Ascending aorta (tissue), 2 donors: ENCODE measurements at regions not wholly inside any gene's neighbourhood (a gene's known extent, or its start where the extent isn't known, plus 50 kb on each side); places are given as distances from the start of the nearest gene placed in this dataset.

Source experiments
- DNase-seq, 2 donors: peaks; one replicate each; pipeline ENCODE4 v3.0.0-alpha.2; 2019; ENCODE audit warnings: low spot score in 2 of 2
- H3K27ac ChIP-seq, 2 donors: fragments of 200-600 bp; sonication (generic); one replicate each; pipeline ENCODE4 v1.5.1; 2016 to 2017; ENCODE audit warnings: mild to moderate bottlenecking in 1 of 2
- H3K27me3 ChIP-seq: fragments of 200-600 bp; sonication (generic); one replicate; pipeline ENCODE4 v1.5.1; 2017
- H3K36me3 ChIP-seq, 2 donors: fragments of 200-600 bp; sonication (generic); one replicate each; pipeline ENCODE4 v1.5.1; 2016
- H3K4me1 ChIP-seq, 2 donors: fragments of 200-600 bp; sonication (generic); one replicate each; pipeline ENCODE4 v1.5.1; 2016 to 2017; ENCODE audit warnings: mild to moderate bottlenecking in 1 of 2
- H3K4me3 ChIP-seq, 2 donors: fragments of 200-600 bp; sonication (generic); one replicate each; pipeline ENCODE4 v1.5.1; 2016 to 2017; ENCODE audit warnings: mild to moderate bottlenecking in 1 of 2
- H3K9me3 ChIP-seq, 2 donors: fragments of 200-600 bp; sonication (generic); one replicate each; pipeline ENCODE4 v1.5.1; 2016
- CTCF ChIP-seq, 3 experiments: fragments of 200-600 bp in 2 of 3; fragments of 450-650 bp in 1 of 3; sonication (generic) in 2 of 3; IDR thresholded peaks; one replicate each; pipeline ENCODE4 v1.5.1; 2016 to 2019; ENCODE audit warnings: antibody characterized with exemption in 3 of 3, mild to moderate bottlenecking in 1 of 3, moderate library complexity in 1 of 3
- intact Hi-C: fragments of 100-400 bp; cut with DNase I; formaldehyde crosslinking; loops from one replicate; pipeline ENCODE4 v1.15.1; 2023

DNA sequence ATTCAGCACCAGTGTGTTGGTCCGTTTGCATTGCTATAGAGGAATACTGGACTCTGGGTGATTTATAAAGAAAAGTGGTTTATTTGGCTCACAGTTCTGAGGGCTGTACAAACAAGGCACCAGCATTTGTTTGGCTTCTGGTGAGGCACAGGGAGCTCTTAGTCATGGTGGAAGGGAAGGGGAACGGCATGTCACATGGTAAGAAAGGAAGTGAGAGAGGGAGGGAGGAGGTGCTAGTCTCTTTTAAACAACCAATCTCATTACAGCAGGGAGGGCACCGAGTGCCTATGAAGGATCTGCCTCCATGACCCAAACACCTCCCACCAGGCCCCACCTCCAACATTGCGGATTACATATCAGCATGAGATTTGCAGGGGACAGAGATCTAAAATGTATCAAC lies 143.9 kb upstream of the DLX2 start:
- Histone ChIP-seq H3K9me3 (no peaks in the 10 kb centered on the region), H3K27ac (no peak overlapping the region), H3K4me1 (no peaks in the 10 kb centered on the region), H3K4me3 (no peak overlapping the region), H3K27me3 (no peaks in the 10 kb centered on the region), H3K36me3 (no peaks in the 10 kb centered on the region)
- no peak for TF ChIP-seq CTCF (IDR thresholded peaks at IDR 0.05)
- DNase-seq: no peak
- intact Hi-C loops: no loop called here

GRCh38 chr2:172247203-172247602 lies 144.5 kb upstream of the DLX2 start:
- no peaks in the 10 kb centered on the region for H3K4me1 ChIP-seq
- intact Hi-C loops: no loop called here
- H3K36me3 ChIP-seq: no peaks in the 10 kb centered on the region
- DNase-seq: no peak
- no peak for TF ChIP-seq CTCF (IDR thresholded peaks at IDR 0.05)
- no peak overlapping the region for H3K4me3 ChIP-seq
- no peaks in the 10 kb centered on the region for H3K9me3 ChIP-seq
- H3K27me3 ChIP-seq: no peaks in the 10 kb centered on the region
- no peak overlapping the region for H3K27ac ChIP-seq

GRCh38 chr2:172248381-172248780 lies 145.7 kb upstream of the DLX2 start:
- Histone ChIP-seq H3K36me3 (no peaks in the 10 kb centered on the region), H3K9me3 (no peaks in the 10 kb centered on the region), H3K4me3 (no peak overlapping the region), H3K27ac (no peak overlapping the region), H3K27me3 (no peaks in the 10 kb centered on the region), H3K4me1 (no peaks in the 10 kb centered on the region)
- no peak for TF ChIP-seq CTCF (IDR thresholded peaks at IDR 0.05)
- DNase-seq: no peak
- intact Hi-C loops: no loop called here

DNA sequence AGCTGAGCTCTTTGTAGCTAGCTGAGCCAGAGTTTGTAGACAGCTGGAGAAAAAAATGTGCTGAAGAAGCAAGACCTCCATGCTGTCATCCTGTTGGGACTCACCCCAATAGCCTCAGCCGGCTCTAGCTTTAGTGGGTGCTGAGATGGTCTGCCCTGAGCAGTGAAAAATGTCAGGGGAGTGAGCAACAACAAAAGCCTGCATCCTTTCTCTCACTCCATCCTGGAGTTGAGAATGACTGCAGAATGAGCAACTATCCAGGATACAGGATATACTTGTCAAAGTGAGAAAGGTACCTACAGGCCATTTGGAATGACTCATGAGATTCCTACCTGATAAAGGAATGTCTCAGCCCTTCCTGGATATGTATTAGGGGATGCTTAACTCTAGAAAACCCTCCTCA lies 146.1 kb upstream of the DLX2 start:
- no peak for TF ChIP-seq CTCF (IDR thresholded peaks at IDR 0.05)
- no peak for DNase-seq
- Histone ChIP-seq H3K4me3 (no peak overlapping the region), H3K4me1 (no peaks in the 10 kb centered on the region), H3K9me3 (no peaks in the 10 kb centered on the region), H3K36me3 (no peaks in the 10 kb centered on the region), H3K27ac (no peak overlapping the region), H3K27me3 (no peaks in the 10 kb centered on the region)
- intact Hi-C loops: no loop called here

DNA sequence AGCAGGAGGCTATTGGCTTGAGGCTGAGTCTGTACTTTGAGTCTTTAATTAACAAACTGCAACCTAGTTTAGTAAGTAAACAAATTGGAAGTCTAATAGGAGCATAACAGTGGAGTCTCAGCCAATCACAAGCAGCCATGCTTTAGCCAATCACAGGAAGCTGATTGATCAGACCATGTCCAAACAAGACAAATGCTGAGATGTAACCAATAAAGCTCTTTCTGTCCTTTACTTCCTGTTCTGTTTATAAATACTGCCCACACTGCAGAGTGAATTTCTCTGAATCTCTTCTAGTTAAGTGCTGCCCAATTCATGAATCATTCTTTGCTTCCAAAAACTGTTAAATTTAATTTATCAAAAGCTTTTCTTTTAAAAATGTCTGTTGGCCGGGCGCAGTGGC lies 146.6 kb upstream of the DLX2 start:
- no peaks in the 10 kb centered on the region for H3K36me3 ChIP-seq
- no peaks in the 10 kb centered on the region for H3K9me3 ChIP-seq
- no peak overlapping the region for H3K27ac ChIP-seq
- no peak for TF ChIP-seq CTCF (IDR thresholded peaks at IDR 0.05)
- no peaks in the 10 kb centered on the region for H3K27me3 ChIP-seq
- intact Hi-C loops: no loop called here
- H3K4me1 ChIP-seq: no peaks in the 10 kb centered on the region
- no peak for DNase-seq
- H3K4me3 ChIP-seq: no peak overlapping the region

- no peaks in the 10 kb centered on the region for H3K36me3 ChIP-seq
- H3K9me3 ChIP-seq: no peaks in the 10 kb centered on the region
- no peak for DNase-seq
- H3K4me1 ChIP-seq: no peaks in the 10 kb centered on the region
- no peak overlapping the region for H3K4me3 ChIP-seq
- no peak overlapping the region for H3K27ac ChIP-seq
- TF ChIP-seq CTCF (IDR thresholded peaks at IDR 0.05): no peak
- intact Hi-C loops: no loop called here
- no peaks in the 10 kb centered on the region for H3K27me3 ChIP-seq
Observed at GRCh38 chr2:172249986-172250385, 147.3 kb upstream of the DLX2 start.
